NT2/D1 (cell line): ENCODE measurements at regions not wholly inside any gene's neighbourhood (a gene's known extent, or its start where the extent isn't known, plus 50 kb on each side); places are given as distances from the start of the nearest gene placed in this dataset.

Source experiments
- SUZ12 ChIP-seq: IDR thresholded peaks from 2 replicates; pipeline ENCODE4 v1.6.1; 2011; ENCODE audit not compliant: insufficient read length, insufficient read depth; ENCODE audit errors: extremely low read depth
- YY1 ChIP-seq: IDR thresholded peaks from 2 replicates; pipeline ENCODE4 v1.6.1; 2011; ENCODE audit not compliant: insufficient read length, insufficient read depth
- ZNF274 ChIP-seq: IDR thresholded peaks from 2 replicates; pipeline ENCODE4 v1.6.1; 2011; ENCODE audit warnings: mild to moderate bottlenecking, low read depth, low read length

GRCh38 chr3:21142949-21143348 lies 608.1 kb downstream of the ZNF385D start:
- TF ChIP-seq YY1, result no peak
- TF ChIP-seq ZNF274, result no peak
- no peak for TF ChIP-seq SUZ12
